GM18873 (cell line): ENCODE measurements at regions not wholly inside any gene's neighbourhood (a gene's known extent, or its start where the extent isn't known, plus 50 kb on each side); places are given as distances from the start of the nearest gene placed in this dataset.
"Not testable (repeated sequence)": the region's sequence is repeated elsewhere in the genome, so short reads cannot be mapped to it uniquely, and the experiment has no call there.

Experiments
- ATAC-seq: cut with Tn5 transposase; IDR thresholded peaks from one replicate; pipeline ENCODE4 v1.9.1; 2021; ENCODE audit warnings: mild to moderate bottlenecking, moderate library complexity, moderate number of reproducible peaks; ENCODE audit not compliant: unreplicated experiment, low FRiP score

DNA sequence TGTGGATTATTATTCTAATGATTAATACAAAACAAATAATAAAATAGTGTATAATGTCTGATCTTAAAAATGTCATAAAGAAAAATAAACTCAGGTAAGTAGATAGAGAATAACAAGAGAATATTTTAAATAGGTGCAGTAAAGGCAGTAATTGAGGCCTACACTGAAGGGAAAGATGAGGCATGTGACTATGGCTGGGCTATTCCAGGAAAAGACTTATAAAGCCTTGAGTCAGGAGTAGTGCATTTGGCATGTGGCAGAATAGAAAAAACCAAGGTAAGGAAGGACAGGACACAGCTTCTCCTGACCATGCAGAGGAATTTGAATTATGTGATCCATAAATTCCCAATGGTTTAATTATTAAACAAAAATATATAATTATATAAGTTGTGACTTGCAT is 215.6 kb upstream of the C1QTNF3 start:
- ATAC-seq = not testable (repeated sequence)

DNA sequence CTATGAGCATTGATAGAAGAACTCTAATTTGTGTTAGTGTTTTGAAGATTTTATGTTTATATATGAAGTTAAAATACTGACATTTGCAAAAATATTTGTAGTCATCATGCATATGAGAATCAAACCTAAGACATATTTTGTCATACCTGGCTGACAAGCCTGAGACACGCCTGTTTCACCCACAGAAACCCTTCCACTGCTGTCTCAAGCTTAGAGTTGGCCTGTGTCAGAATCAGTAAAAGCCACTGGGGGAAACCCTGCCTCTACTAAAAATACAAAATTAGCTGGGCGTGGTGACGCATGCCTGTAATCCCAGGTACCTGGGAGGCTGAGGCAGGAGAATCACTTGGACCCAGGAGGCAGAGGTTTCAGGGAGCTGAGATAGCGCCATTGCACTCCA is 218.0 kb upstream of the C1QTNF3 start:
- ATAC-seq = not testable (repeated sequence)

DNA sequence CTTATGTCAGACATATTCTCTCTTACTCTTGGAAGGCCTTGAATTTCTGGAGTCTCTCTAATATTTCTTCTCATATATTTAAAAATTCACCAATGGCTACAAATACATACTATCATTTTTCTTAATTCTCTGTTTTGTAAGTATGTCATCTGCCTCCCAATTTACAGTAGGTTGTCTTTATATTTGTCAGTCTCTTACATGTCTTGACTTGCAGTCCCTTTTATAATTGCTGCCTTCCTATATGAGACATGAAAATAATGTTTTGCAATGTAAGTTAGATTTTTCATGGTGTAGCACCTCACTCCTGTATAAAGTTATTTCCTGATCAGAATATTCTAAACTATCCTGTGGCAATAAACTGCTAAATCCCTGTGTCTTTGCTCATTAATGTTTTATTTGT is 223.1 kb upstream of the C1QTNF3 start:
- ATAC-seq = not testable (repeated sequence)

DNA sequence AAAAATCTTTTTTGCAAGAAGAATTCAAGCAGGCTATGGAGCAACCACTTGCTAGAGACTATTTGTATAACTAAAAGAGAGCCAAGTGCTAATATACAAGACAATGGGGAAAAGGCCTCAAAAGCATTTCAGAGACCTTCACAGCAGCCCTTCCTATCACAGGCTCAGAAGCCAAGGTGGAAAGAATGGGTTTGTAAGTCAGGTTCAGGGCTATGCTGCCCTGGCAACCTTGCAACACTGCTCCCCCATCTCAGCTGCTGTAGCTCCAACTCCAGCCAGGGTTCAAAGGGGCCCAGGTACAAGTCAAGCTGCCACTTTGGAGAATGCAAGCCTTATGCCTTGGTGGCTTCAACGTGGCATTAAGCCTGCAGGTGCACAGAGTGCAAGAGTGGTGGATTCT is 253.7 kb upstream of the C1QTNF3 start:
- ATAC-seq = not testable (repeated sequence)

DNA sequence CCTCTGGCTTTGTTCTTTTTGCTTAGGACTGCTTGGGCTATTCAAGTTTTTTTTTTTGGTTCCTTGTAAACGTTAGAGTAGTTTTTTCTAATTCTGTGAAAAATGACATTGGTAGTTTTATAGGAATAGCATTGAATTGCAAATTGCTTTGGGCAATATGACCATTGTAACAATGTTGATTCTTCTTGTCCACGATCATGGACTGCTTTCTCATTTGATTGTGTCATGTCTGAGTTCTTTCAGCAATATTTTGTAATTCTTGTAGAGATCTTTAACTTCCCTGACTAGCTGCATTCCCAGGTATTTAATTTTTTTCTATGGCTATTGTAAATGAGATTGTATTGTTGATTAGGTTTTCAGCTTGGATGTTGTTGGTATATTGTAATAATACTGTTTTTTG is 286.2 kb upstream of the C1QTNF3 start:
- not testable (repeated sequence) for ATAC-seq

DNA sequence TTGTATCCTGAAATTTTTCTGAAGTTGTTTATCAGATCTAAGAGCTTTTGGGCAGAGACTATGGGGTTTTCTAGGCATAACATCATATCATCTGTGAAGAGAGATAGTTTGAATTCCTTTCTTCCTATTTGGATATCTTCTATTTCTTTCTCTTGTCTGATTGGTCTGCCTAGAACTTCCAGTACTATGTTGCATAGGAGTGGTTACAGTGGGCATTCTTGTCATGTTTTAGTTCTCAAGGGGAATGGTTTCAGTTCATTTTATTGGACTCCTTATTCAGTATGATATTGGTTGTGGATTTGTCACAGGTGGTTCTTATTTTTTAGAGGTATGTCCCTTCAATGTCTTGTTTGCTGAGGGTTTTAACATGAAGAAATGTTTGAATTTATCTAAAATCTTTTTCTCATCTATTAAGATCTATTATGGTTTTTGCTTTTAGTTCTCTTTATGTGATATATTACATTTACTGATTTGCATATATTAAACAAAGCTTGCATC is 286.6 kb upstream of the C1QTNF3 start:
- not testable (repeated sequence) for ATAC-seq

DNA sequence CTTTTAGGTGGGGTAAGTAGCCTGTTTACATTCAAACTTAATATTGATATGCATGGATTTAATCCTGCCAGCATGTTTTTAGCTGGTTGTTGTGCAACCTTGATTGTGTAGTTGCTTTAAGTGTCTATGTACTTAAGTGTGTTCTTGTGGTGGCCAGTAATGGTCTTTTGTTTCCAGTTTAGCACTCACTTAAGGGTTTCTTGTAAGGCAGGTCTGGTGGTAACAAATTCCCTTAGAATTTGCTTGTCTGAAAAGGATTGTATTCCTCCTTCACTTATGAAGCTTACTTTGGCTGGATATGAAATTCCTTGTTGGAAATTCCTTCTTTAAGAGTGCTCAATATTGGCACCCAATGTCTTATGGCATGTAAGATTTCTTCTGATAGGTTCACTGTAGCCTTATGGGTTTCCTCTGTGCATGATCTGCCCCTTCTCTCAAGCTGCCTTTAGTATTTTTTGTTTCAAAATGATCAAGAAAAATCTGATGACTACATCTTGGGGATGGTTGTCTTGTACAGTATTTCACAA is 289.0 kb upstream of the C1QTNF3 start:
- ATAC-seq = not testable (repeated sequence)

DNA sequence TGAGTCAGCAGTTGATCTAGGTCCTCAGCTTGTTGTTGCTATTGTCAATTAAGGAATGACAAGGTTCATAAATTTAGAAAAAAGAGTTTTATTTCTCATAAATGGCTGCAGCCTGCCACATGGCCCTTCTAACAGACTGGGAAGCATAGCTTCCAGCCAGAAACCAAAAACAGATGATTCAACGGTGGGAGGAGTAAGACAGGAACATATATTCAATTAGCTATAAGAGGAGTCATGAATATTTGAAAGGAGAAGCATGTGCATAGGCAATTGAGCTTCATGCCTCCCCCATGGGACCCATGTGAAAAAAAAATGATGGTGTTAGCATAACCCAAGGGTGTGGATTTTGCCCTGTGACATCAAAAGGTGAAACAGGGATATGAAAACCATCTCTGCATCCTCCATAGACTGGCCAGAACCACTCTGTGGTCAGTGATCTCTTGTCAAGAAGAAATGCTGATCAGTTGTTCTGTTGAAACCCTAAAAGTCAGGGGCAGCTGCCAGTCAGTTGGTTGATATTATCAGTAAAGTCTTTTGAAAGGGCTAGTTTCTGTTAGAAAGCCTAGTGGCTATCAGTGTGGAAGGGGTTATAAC is 296.5 kb upstream of the C1QTNF3 start:
- ATAC-seq = not testable (repeated sequence)

DNA sequence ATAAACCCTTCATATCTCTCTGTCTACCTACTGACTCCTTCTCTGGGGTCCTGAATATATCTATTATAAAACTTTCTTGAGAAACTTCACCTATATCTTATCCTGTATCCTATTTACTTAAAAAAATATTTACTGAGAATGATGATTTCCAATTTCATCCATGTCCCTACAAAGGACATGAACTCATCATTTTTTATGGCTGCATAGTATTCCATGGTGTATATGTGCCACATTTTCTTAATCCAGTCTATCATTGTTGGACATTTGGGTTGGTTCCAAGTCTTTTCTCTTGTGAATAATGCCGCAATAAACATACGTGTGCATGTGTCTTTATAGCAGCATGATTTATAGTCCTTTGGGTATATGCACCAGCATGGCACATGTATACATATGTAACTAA is 301.7 kb upstream of the RAI14 start:
- not testable (repeated sequence) for ATAC-seq

DNA sequence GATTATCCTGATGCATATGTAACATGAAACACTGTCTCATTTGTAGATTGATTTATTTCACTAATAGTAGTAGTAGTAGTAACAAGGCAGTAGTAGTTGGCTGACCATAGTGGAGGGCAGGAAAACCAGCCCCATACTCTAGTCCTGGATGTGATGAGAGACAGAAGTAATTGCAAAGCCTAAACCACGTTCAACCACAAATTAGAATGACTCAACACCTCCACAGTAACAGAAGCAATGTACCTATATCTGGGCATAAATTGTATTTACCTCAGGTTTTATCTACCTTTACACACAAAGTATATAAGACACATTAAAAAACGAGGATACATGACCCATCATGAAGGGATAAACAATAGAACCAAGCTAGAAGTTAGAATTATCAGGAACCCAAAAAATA is 284.7 kb upstream of the RAI14 start:
- not testable (repeated sequence) for ATAC-seq

DNA sequence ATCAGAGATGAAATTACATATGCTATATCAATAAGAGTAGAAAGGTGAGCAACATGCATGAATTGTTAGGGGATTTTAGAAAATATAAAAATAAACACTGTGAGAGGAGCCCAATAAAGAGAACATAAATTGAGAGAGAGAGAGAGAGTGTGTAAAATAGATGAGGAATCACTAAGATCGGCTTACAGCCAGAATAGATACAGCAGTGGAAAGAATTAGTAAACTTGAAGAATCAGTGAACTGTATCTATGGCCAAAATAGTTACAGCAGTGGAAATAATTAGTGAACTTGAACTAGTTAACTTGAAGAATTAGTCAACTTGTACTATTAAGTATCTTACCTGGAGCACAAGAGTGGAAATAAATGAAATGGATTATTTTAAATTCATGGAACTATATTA is 284.3 kb upstream of the RAI14 start:
- ATAC-seq = not testable (repeated sequence)

DNA sequence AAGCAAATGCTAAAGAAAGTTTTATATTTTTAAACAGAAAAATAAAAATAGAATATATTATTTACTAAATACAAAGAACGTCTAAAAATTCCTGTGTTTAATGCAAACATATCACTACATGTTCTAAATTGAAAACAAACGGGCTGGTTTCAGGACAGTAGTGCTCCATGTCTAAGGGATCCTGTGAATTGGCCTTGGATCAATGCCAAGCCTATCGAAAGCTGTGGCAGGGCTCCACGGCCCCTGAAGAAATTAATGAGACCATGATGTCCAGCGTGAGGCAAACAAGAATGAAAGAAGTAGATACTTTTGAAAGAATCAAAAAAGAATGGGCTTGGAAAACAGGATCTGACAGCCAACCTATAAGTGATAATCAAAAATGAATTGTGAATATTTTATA is 283.4 kb upstream of the RAI14 start:
- not testable (repeated sequence) for ATAC-seq

DNA sequence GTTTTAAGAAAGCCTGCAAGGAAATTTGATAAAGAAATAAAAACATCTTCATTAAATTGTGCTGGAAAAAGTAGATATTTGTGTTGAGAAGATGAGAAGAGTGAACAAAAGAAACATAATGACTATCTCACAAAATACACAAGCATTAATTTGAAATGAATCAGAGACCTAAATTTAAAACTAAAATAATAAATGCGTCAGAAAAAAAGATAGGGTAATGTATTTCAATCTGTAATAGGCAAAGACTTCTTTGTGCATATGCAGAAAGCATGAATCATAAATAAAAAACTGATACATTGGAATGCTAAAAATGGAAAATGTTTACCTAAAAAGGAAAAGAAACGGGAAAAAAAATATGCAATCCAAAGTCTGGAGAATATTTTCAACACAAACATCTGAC is 278.5 kb upstream of the RAI14 start:
- not testable (repeated sequence) for ATAC-seq

DNA sequence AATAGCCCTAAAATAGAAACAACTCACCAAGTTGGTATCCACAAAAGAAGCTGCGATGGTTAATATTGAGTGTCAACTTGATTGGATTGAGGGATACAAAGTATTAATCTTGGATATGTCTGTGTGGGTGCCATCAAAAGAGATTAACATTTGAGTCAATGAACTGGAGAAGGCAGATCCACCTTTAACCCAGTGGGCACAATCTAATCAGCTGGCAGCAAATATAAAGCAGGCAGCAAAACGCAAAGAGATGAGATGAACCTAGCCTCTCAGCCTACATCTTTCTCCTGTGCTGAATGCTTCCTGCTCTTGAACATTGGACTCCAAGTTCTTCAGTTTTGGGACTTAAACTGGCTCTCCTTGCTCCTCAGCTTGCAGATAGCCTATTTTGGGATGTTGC is 277.6 kb upstream of the RAI14 start:
- not testable (repeated sequence) for ATAC-seq

DNA sequence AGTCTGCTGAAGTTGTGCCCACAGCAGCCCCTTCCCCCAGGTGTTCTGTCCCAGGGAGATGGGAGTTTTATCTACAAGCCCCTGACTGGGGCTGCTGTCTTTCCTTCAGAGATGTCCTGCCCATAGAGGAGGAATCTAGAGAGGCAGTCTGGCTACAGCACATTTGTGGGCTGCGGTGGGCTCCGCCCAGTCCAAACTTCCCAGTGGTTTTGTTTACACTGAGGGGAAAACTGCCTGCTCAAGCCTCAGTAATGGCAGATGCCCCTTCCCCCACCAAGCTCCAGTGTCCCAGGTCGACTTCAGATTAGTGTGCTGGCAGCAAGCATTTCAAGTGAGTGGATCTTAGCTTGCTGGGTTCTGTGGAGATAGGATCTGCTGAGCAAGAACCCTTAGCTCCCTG is 267.4 kb upstream of the RAI14 start:
- not testable (repeated sequence) for ATAC-seq

DNA sequence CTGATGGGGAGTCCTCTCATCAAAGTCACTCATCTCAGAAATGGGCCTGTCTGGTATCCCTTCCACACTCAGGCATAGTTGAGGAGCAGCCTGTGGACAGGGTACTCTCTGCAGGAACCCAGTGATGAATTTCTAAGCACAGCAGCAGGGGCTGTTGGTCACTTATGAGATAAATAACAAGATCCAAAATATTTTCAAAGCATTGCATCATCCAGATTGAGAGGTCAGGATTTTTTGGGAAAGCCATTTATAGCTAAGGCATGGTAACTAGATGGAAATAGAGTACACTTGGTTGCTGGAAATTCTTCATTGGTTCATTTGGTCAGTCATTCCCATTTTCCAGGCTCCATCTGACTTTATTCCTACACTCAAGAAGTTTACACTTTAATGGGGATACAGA is 246.8 kb upstream of the RAI14 start:
- ATAC-seq = no peak

DNA sequence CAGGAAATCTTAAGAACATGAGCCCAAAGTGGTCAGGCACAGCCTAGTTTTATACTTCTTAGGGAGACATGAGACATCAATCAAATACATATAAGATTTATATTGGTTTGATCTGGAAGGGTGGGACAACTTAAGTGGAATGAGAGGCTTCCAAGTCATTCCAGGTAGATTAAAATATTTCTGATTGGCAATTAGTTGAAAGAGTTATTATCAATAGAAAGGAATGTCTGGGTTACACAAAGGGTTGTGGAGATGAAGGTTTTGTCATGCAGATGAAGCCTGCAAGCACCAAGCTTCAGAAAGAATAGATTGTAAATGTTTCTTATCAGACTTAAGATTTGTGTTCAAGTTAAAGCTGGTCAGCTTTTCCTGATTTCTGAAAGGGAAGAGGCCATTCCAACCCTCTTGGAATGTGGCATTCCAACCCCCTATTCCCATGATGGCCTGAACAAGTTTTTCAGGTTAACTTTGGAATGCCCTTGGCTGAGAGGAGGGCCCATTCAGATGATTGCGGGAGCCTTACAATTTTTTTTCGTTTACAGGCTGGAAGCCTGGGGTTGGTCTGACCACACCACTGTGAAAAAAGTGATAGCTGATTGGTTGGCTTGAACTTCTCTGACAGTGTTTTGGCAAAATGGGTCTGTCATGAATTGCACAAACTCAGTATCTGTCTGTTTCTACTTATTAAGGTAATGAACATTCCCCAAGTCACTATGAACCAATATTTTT is 245.6 kb upstream of the RAI14 start:
- no peak for ATAC-seq

DNA sequence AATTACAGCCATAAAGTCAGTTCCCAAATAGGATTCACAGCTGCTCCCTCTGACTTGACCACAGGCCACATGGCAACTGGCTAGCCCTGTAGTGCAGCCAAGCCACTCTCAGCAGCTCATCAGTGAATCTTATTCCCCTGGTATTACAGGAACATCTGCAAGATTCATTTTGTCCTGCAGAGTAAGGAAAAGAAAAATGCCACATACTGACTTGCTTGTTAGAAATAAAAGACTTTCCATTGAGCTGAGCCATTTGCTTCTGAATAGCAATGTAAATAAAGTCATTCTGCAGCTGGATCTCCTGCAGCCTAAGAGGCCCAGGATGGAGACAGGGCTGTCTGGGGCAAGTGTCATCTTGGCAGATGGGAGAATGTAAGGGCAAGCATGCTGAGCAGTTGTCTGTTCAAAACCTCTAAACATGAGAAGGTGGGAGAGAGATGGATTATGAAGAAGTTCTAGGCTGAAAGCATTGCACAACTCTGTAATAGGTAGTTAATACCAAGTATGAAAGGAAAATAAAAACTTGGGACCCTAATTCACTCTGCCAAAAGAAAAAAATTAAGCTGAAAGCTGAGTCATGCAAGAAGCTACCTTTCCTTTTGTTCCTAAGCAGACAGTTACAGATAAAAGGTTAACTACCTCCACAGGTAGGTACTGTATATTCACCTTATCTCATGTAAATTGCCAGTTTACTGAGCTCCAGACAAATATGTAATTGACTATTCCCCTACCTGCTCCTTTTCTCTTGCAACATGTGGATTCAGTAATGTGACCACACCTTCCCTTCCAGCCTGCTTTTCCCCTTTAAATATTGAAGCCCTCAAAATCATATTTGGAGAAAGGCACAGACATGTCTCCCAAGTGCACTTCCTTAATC is 244.4 kb upstream of the RAI14 start:
- no peak for ATAC-seq

DNA sequence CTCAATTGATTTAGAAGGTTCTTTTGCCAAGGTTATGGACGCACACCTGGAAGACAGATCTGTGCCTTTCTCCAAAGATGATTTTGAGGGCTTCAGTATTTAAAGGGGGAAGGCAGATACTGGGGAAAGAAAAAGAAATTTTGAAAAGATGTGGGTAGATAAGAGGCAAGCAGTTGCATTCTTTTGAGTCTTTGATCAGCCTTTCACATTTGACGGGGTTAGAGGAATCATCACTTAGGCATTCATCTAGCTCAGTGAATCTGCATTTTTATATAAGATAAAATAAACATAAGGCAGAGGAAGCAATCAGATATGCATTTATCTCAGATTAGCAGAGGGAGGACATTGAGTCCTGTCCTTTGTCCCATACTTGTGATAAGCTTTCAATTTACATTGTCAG is 243.4 kb upstream of the RAI14 start:
- ATAC-seq = no peak

DNA sequence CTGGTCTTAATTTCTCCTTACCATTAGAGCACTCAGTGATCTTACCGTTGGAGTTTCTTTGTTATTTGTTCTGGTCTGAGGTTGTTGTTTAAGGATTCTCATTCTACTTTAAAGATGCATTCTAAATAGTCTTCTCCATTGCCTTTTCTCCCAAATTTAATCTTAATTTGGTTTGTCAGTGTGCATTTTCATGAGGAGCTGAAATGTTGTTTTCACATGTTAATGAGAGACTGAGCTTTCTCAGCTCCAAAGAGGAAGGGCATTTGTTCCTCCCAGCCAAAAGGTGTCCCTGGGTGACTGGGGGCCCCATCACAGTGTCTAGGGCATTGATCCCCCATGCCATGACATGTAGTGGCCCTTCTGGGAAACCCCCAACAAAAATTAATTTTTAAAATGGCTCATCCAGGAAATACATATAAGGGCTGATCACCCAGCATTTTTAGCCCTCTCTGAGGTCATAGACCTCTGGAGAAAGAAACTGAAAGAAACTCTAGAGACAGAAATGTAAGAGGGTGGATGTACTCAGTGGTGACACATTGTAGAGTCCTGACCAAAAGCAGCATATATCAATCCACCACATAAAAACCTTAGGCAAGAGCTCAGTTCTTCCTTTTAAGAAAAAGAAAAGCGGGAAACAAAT is 240.4 kb upstream of the RAI14 start:
- peak; percentile 100 for ATAC-seq
